Spleen (tissue), 11 donors: ENCODE measurements at regions not wholly inside any gene's neighbourhood (a gene's known extent, or its start where the extent isn't known, plus 50 kb on each side); places are given as distances from the start of the nearest gene placed in this dataset.

Source experiments
- DNase-seq: peaks from one replicate; pipeline ENCODE4 v3.0.0-alpha.2; 2020
- H3K27ac ChIP-seq, 8 donors: fragments of 200-600 bp; sonication (generic) in 7 of 8; 1 replicate in 4 of 8; 2 replicates in 4 of 8; pipeline versions ENCODE4 v1.5.0 to v1.8.0; 2016 to 2021; ENCODE audit warnings: inconsistent platforms in 4 of 8, mild to moderate bottlenecking in 4 of 8, moderate library complexity in 1 of 8
- H3K27me3 ChIP-seq, 7 donors: fragments of 200-600 bp; sonication (generic) in 6 of 7; replicated peaks in 1 of 7; 1 replicate in 4 of 7; 2 replicates in 3 of 7; pipeline versions ENCODE4 v1.5.0 to v1.8.0; 2016 to 2021; ENCODE audit warnings: inconsistent platforms in 3 of 7, mild to moderate bottlenecking in 1 of 7
- H3K36me3 ChIP-seq, 6 donors: fragments of 200-600 bp; sonication (generic) in 5 of 6; 1 replicate in 4 of 6; 2 replicates in 2 of 6; pipeline versions ENCODE4 v1.5.0 to v1.8.0; 2016 to 2021; ENCODE audit warnings: inconsistent platforms in 2 of 6
- H3K4me1 ChIP-seq, 6 donors: fragments of 200-600 bp; sonication (generic) in 5 of 6; 1 replicate in 3 of 6; 2 replicates in 3 of 6; pipeline versions ENCODE4 v1.5.0 to v1.8.0; 2016 to 2021; ENCODE audit warnings: inconsistent platforms in 3 of 6
- H3K4me3 ChIP-seq, 8 donors: fragments of 200-600 bp; sonication (generic) in 7 of 8; 1 replicate in 4 of 8; 2 replicates in 4 of 8; pipeline versions ENCODE4 v1.5.0 to v1.8.0; 2016 to 2021; ENCODE audit warnings: inconsistent platforms in 4 of 8, mild to moderate bottlenecking in 4 of 8, moderate library complexity in 2 of 8
- H3K9me3 ChIP-seq, 8 donors: fragments of 200-600 bp; sonication (generic) in 7 of 8; 1 replicate in 4 of 8; 2 replicates in 4 of 8; pipeline versions ENCODE4 v1.5.0 to v1.8.0; 2016 to 2021; ENCODE audit warnings: inconsistent platforms in 4 of 8
- CTCF ChIP-seq, 11 experiments: fragments of 200-600 bp in 7 of 11; fragments of 450-650 bp in 4 of 11; sonication (generic) in 4 of 11; IDR thresholded peaks in 8 of 11; conservative IDR thresholded peaks in 3 of 11; 1 replicate in 7 of 11; 2 replicates in 4 of 11; pipeline versions ENCODE4 v1.4.0 to v1.8.0; 2016 to 2021; ENCODE audit warnings: antibody characterized with exemption in 11 of 11, inconsistent platforms in 4 of 11, mild to moderate bottlenecking in 1 of 11
- POLR2A ChIP-seq, 3 donors: fragments of 450-650 bp; IDR thresholded peaks; one replicate each; pipeline ENCODE4 v1.5.1; 2017; ENCODE audit warnings: antibody characterized with exemption in 3 of 3, mild to moderate bottlenecking in 1 of 3
- POLR2AphosphoS5 ChIP-seq, 3 donors: sonication (generic); formaldehyde crosslinking; IDR thresholded peaks; one replicate each; pipeline ENCODE4 v1.5.1; 2017; ENCODE audit warnings: antibody characterized with exemption in 3 of 3
- WGBS, 5 donors: extraction: QIAGEN DNeasy Blood & Tissue Kit in 3 of 5; methylation state at CpG; one replicate each; pipeline versions ENCODE4 v1.1.5 to v1.1.7; 2013 to 2018; 5-methylcytosine and 5-hydroxymethylcytosine counted together
- intact Hi-C: fragments of 100-400 bp; cut with DNase I; formaldehyde crosslinking; loops from one replicate; pipeline ENCODE4 v1.15.0; 2023; ENCODE audit warnings: low total_unique reads
- donor health status: healthy with polysubstance abuse.
- donor health status: DM: no; HTN: no; CAD: no; lungs with moderate emphysema.
- donor health status: DM: no; HTN: no; CAD: no.
- donor health status: Bipolar disorder and iron deficiency.
- donor health status: healthy.
- donor health status: DM: no; HTN: no; CAD: no.
- donor health status: DM: yes; HTN: yes; CAD: no.

- peak overlapping the region in 7 of 8 donors; percentile 2 to 70 (median 51) for H3K27ac ChIP-seq
- H3K9me3 ChIP-seq = no peaks in the 10 kb centered on the region
- 75 to 87% (median 86%) methylated on average over 9 of the region's 9 CpGs for WGBS, 5 donors
- no peak for DNase-seq
- no peaks in the 10 kb centered on the region for H3K27me3 ChIP-seq
- H3K36me3 ChIP-seq = peaks cover 0 to 65% (median 13%) of the 10 kb centered on the region in 6 donors
- intact Hi-C loops = loop anchor here (10.0 kb wide), 1 partner anchor 61 kb away; no protein-coding TSS in a partner anchor
- TF ChIP-seq POLR2AphosphoS5 (IDR thresholded peaks at IDR 0.05) (no peak), POLR2A (IDR thresholded peaks at IDR 0.05) (no peak), CTCF (IDR thresholded peaks at IDR 0.05 in 8 of 11, conservative IDR thresholded peaks at IDR 0.05 in 3 of 11) (no peak)
- no peak overlapping the region for H3K4me3 ChIP-seq
- peaks cover 30 to 100% (median 65%) of the 10 kb centered on the region in 6 donors for H3K4me1 ChIP-seq
These were observed 170.2 kb upstream of the KLF14 start for GRCh38 chr7:130904031-130904757.

GRCh38 chr7:130904792-130905191, 170.8 kb upstream of the KLF14 start:
- Histone ChIP-seq H3K27me3 (no peaks in the 10 kb centered on the region), H3K9me3 (no peaks in the 10 kb centered on the region), H3K36me3 (peaks cover 0 to 64% (median 13%) of the 10 kb centered on the region in 6 donors), H3K4me3 (no peak overlapping the region), H3K27ac (peak overlapping the region in 4 of 8 donors; percentile 51 to 70 (median 64)), H3K4me1 (peaks cover 24 to 100% (median 65%) of the 10 kb centered on the region in 6 donors)
- TF ChIP-seq CTCF (IDR thresholded peaks at IDR 0.05 in 8 of 11, conservative IDR thresholded peaks at IDR 0.05 in 3 of 11) (no peak), POLR2AphosphoS5 (IDR thresholded peaks at IDR 0.05) (no peak), POLR2A (IDR thresholded peaks at IDR 0.05) (no peak)
- WGBS, 5 donors = 76 to 87% (median 80%) methylated on average over 5 of the region's 5 CpGs
- no peak for DNase-seq
- intact Hi-C loops = loop anchor here (10.0 kb wide), 1 partner anchor 60 kb away; no protein-coding TSS in a partner anchor

GRCh38 chr7:130906575-130906974, 172.6 kb upstream of the KLF14 start:
- Histone ChIP-seq H3K4me1 (peaks cover 24 to 100% (median 64%) of the 10 kb centered on the region in 6 donors), H3K36me3 (peaks cover 0 to 61% (median 14%) of the 10 kb centered on the region in 6 donors), H3K4me3 (no peak overlapping the region), H3K27me3 (no peaks in the 10 kb centered on the region), H3K27ac (no peak overlapping the region), H3K9me3 (no peaks in the 10 kb centered on the region)
- WGBS, 5 donors = 87 to 96% (median 91%) methylated on average over 1 of the region's 1 CpG
- DNase-seq = no peak
- no peak for TF ChIP-seq CTCF (IDR thresholded peaks at IDR 0.05 in 8 of 11, conservative IDR thresholded peaks at IDR 0.05 in 3 of 11)
- TF ChIP-seq POLR2AphosphoS5 (IDR thresholded peaks at IDR 0.05) = no peak
- TF ChIP-seq POLR2A (IDR thresholded peaks at IDR 0.05) = no peak
- intact Hi-C loops = loop anchor here (10.0 kb wide), 1 partner anchor 58 kb away; no protein-coding TSS in a partner anchor

- H3K36me3 ChIP-seq = peaks cover 0 to 52% (median 14%) of the 10 kb centered on the region in 6 donors
- intact Hi-C loops = loop anchor here (10.0 kb wide), 1 partner anchor 57 kb away; no protein-coding TSS in a partner anchor
- H3K27ac ChIP-seq = no peak overlapping the region
- DNase-seq = no peak
- no peaks in the 10 kb centered on the region for H3K9me3 ChIP-seq
- 87 to 96% (median 93%) methylated on average over 4 of the region's 4 CpGs for WGBS, 5 donors
- H3K27me3 ChIP-seq = no peaks in the 10 kb centered on the region
- TF ChIP-seq POLR2A (IDR thresholded peaks at IDR 0.05) = no peak
- TF ChIP-seq CTCF (IDR thresholded peaks at IDR 0.05 in 8 of 11, conservative IDR thresholded peaks at IDR 0.05 in 3 of 11) = no peak
- TF ChIP-seq POLR2AphosphoS5 (IDR thresholded peaks at IDR 0.05) = no peak
- H3K4me3 ChIP-seq = no peak overlapping the region
- peaks cover 31 to 100% (median 64%) of the 10 kb centered on the region in 6 donors for H3K4me1 ChIP-seq
These were observed 173.4 kb upstream of the KLF14 start for GRCh38 chr7:130907439-130907838.
